Cardiac muscle cell (in vitro differentiated cells and primary cell): ENCODE measurements at regions not wholly inside any gene's neighbourhood (a gene's known extent, or its start where the extent isn't known, plus 50 kb on each side); places are given as distances from the start of the nearest gene placed in this dataset.

ENCODE experiments used
- DNase-seq, 2 donors: peaks; one replicate each; pipeline versions ENCODE4 v3.0.0 to v3.0.0-alpha.2; 2010 to 2017; ENCODE audit warnings: low read depth in 1 of 2, low spot score in 1 of 2
- H3K27ac ChIP-seq: fragments of 200-600 bp; sonication (generic); 2 replicates; pipeline ENCODE4 v1.5.1; 2016
- H3K27me3 ChIP-seq: fragments of 200-600 bp; sonication (generic); 2 replicates; pipeline ENCODE4 v1.6.0; 2016; ENCODE audit warnings: control low read depth
- H3K36me3 ChIP-seq: fragments of 200-600 bp; sonication (generic); 2 replicates; pipeline ENCODE4 v1.5.1; 2016; ENCODE audit warnings: control low read depth
- H3K4me1 ChIP-seq: fragments of 200-600 bp; sonication (generic); 2 replicates; pipeline ENCODE4 v1.8.1; 2017; ENCODE audit warnings: low read depth, mild to moderate bottlenecking, mixed run types
- H3K4me3 ChIP-seq: fragments of 200-600 bp; sonication (generic); 2 replicates; pipeline ENCODE4 v1.5.1; 2016; ENCODE audit warnings: mild to moderate bottlenecking
- H3K9me3 ChIP-seq: fragments of 200-600 bp; sonication (generic); 2 replicates; pipeline ENCODE4 v1.5.1; 2017; ENCODE audit warnings: low read depth, mild to moderate bottlenecking, control low read depth
- CTCF ChIP-seq: IDR thresholded peaks from 2 replicates; pipeline ENCODE4 v1.5.1; 2012; ENCODE audit warnings: low read depth, mild to moderate bottlenecking, low read length

DNA sequence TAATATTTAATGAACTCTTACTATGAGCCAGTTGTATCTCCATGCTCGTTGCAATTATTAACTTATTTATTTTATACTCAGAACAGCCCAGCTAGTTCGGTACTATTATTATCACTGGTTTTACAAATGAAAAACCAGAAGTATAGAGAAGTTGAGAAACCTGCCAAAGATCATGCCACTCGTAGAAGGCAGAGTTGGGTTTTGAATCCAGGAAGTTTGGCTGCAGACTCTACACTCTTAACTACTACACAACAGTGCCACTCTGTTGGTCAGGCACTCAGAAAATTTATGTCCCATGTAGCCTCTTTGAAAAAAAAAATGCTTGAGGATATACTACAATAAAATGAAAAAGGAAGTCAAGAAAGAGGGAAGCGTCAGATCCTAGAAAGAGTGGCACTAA lies 71.5 kb upstream of the ARID2 start:
- no peak for DNase-seq
- H3K36me3 ChIP-seq, result no peaks in the 10 kb centered on the region
- no peaks in the 10 kb centered on the region for H3K9me3 ChIP-seq

DNA sequence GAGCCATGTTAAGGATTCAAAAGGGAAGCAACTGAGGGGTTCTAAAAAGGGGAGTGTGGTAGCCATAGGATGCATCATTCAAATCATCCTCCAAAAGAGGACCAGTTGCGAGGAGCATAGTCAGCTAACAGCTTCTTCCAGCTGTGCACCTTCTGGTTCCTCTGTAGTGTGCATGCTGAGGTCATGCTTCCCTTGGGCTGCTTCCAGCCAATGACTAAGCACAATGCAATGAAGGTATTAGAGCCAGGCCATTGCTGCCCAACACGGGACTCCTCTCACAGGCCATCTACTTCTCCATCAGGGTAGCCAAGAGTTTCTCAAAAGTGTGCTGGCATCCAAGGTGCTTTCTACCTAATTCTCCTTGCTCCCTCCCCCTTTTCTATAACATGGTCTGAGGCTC lies 69.2 kb upstream of the ARID2 start:
- no peak for TF ChIP-seq CTCF
- no peak overlapping the region for H3K27ac ChIP-seq
- no peaks in the 10 kb centered on the region for H3K36me3 ChIP-seq
- no peaks in the 10 kb centered on the region for H3K9me3 ChIP-seq
- H3K4me1 ChIP-seq, result no peaks in the 10 kb centered on the region
- no peaks in the 10 kb centered on the region for H3K27me3 ChIP-seq
- peak in 1 of 2 donors; percentile 74 for DNase-seq
- H3K4me3 ChIP-seq, result no peak overlapping the region

More for the DNA sequence above, 71.5 kb upstream of the ARID2 start:
- no peak overlapping the region for H3K4me3 ChIP-seq
- H3K27me3 ChIP-seq, result no peaks in the 10 kb centered on the region
- H3K4me1 ChIP-seq, result no peaks in the 10 kb centered on the region
- H3K27ac ChIP-seq, result no peak overlapping the region
- TF ChIP-seq CTCF, result no peak

DNA sequence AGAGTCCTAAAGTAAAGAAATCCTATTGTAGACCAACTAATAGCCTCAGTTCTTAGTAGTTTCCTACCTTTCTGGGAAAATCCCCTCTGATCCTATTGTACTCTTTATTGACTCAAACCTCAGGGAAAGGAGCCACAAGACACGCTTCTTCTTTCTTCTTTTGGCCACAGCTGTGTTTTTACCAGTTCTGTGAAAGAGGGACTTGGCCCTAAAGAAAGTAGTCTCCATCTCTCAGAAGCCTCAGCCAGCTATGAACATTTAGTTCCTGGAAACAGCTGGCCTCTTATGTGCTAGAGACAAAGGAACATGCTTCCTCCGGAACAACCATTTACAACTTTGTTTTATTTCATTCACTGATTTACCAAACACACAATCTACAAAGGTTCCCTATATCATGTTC lies 66.1 kb upstream of the ARID2 start:
- Histone ChIP-seq H3K9me3 (no peaks in the 10 kb centered on the region), H3K27ac (no peak overlapping the region), H3K4me3 (no peak overlapping the region), H3K36me3 (no peaks in the 10 kb centered on the region), H3K27me3 (no peaks in the 10 kb centered on the region), H3K4me1 (no peaks in the 10 kb centered on the region)
- DNase-seq, result no peak
- no peak for TF ChIP-seq CTCF

DNA sequence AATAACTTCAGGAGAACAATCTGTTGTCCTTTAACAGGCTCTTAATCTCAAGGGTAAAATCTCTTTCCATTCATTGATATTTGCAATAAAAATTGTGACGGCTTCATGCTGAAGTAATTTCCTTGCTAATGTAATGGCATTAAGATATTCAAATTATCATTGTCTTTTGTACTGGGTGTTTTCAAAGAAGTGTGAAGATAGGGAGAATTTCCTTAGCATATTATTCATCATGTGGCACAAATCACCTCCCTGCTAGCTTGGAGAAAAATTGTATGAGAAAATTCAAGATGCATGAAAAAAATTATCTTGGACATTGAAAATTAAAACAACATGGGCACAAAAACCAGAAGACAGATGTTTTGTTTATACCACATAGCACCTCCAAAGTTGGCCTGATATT lies 63.6 kb upstream of the ARID2 start:
- Histone ChIP-seq H3K9me3 (no peaks in the 10 kb centered on the region), H3K27ac (no peak overlapping the region), H3K4me1 (no peaks in the 10 kb centered on the region), H3K36me3 (no peaks in the 10 kb centered on the region), H3K27me3 (no peaks in the 10 kb centered on the region), H3K4me3 (no peak overlapping the region)
- no peak for TF ChIP-seq CTCF
- DNase-seq, result no peak

DNA sequence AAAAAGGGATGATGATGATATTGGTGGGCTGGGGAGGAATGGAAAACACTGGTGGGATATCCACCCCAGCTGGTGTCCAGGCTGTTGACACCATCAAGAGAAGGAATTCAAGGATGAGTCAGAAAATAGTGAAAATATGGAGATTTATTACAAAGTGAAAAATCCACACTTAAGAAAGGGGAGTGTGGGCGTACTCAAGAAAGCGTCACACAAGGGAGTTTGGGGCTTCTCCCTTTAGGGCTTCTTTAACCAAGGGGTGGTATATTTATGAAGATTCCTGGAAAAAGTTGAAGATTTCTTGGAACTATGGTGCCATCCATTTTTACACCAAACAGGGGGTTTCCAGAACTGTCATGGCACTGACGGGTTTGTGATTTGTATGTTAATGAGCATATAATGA lies 63.1 kb upstream of the ARID2 start:
- DNase-seq, result no peak
- no peaks in the 10 kb centered on the region for H3K4me1 ChIP-seq
- H3K4me3 ChIP-seq, result no peak overlapping the region
- no peaks in the 10 kb centered on the region for H3K27me3 ChIP-seq
- H3K9me3 ChIP-seq, result no peaks in the 10 kb centered on the region
- no peak for TF ChIP-seq CTCF
- no peaks in the 10 kb centered on the region for H3K36me3 ChIP-seq
- H3K27ac ChIP-seq, result no peak overlapping the region

GRCh38 chr12:45666816-45667215 lies 62.7 kb upstream of the ARID2 start:
- Histone ChIP-seq H3K36me3 (no peaks in the 10 kb centered on the region), H3K4me3 (no peak overlapping the region), H3K27me3 (no peaks in the 10 kb centered on the region)

More at GRCh38 chr12:45666816-45667215, 62.7 kb upstream of the ARID2 start:
- DNase-seq, result peak in 1 of 2 donors; percentile 25
- Histone ChIP-seq H3K9me3 (no peaks in the 10 kb centered on the region), H3K4me1 (no peaks in the 10 kb centered on the region), H3K27ac (no peak overlapping the region)
- no peak for TF ChIP-seq CTCF
